Dendritic cell treated with granulocyte-macrophage colony-stimulating factor and Interleukin-4, amounts not matched to agents 40 ng/mL and 50 ng/mL, for 4 days (primary cell): ENCODE measurements at regions not wholly inside any gene's neighbourhood (a gene's known extent, or its start where the extent isn't known, plus 50 kb on each side); places are given as distances from the start of the nearest gene placed in this dataset.

Experiments
- H3K27ac Mint-ChIP-seq: one replicate; pipeline ENCODE4 v1.8.0; 2022; ENCODE audit warnings: mild to moderate bottlenecking, mixed read lengths
- H3K27me3 Mint-ChIP-seq: one replicate; pipeline ENCODE4 v1.8.0; 2022; ENCODE audit warnings: mild to moderate bottlenecking, mixed read lengths
- H3K36me3 Mint-ChIP-seq: one replicate; pipeline ENCODE4 v1.8.0; 2022; ENCODE audit warnings: low read depth, mixed read lengths
- H3K4me1 Mint-ChIP-seq: one replicate; pipeline ENCODE4 v1.8.0; 2022; ENCODE audit warnings: low read depth, mixed read lengths
- H3K4me3 Mint-ChIP-seq: one replicate; pipeline ENCODE4 v1.8.0; 2022; ENCODE audit warnings: mild to moderate bottlenecking, moderate library complexity, mixed read lengths
- H3K9me3 Mint-ChIP-seq: one replicate; pipeline ENCODE4 v1.8.0; 2022; ENCODE audit warnings: mixed read lengths
- intact Hi-C: fragments of 100-400 bp; cut with micrococcal nuclease; formaldehyde crosslinking; loops from one replicate; pipeline ENCODE4 v1.15.0; 2022

GRCh38 chr21:43321611-43322010, 105.3 kb downstream of the SIK1 start:
- intact Hi-C loops, result no loop called here
- H3K36me3 Mint-ChIP-seq, result no peaks in the 10 kb centered on the region
- H3K9me3 Mint-ChIP-seq, result no peaks in the 10 kb centered on the region
- no peaks in the 10 kb centered on the region for H3K4me1 Mint-ChIP-seq
- H3K4me3 Mint-ChIP-seq, result no peak overlapping the region
- H3K27ac Mint-ChIP-seq, result no peak overlapping the region
- H3K27me3 Mint-ChIP-seq, result peaks cover 17% of the 10 kb centered on the region

- intact Hi-C loops, result no loop called here
- Mint-ChIP-seq H3K4me3 (no peak overlapping the region), H3K4me1 (no peaks in the 10 kb centered on the region), H3K9me3 (no peaks in the 10 kb centered on the region), H3K36me3 (no peaks in the 10 kb centered on the region), H3K27ac (no peak overlapping the region), H3K27me3 (peaks cover 14% of the 10 kb centered on the region)
Observed at GRCh38 chr21:43321111-43321510, 105.8 kb downstream of the SIK1 start.

GRCh38 chr21:43320526-43320925, 106.4 kb downstream of the SIK1 start:
- H3K36me3 Mint-ChIP-seq, result no peaks in the 10 kb centered on the region
- intact Hi-C loops, result no loop called here
- H3K4me3 Mint-ChIP-seq, result no peak overlapping the region
- peaks cover 16% of the 10 kb centered on the region for H3K27me3 Mint-ChIP-seq
- no peak overlapping the region for H3K27ac Mint-ChIP-seq
- H3K9me3 Mint-ChIP-seq, result no peaks in the 10 kb centered on the region
- H3K4me1 Mint-ChIP-seq, result no peaks in the 10 kb centered on the region

GRCh38 chr21:43318841-43319781, 107.8 kb downstream of the SIK1 start:
- Mint-ChIP-seq H3K36me3 (no peaks in the 10 kb centered on the region), H3K4me1 (no peaks in the 10 kb centered on the region), H3K4me3 (no peak overlapping the region), H3K27ac (no peak overlapping the region), H3K27me3 (peaks cover 18% of the 10 kb centered on the region), H3K9me3 (no peaks in the 10 kb centered on the region)
- intact Hi-C loops, result no loop called here

GRCh38 chr21:43318368-43318767, 108.6 kb downstream of the SIK1 start:
- H3K36me3 Mint-ChIP-seq, result no peaks in the 10 kb centered on the region
- no peak overlapping the region for H3K27ac Mint-ChIP-seq
- no peak overlapping the region for H3K4me3 Mint-ChIP-seq
- peaks cover 18% of the 10 kb centered on the region for H3K27me3 Mint-ChIP-seq
- no peaks in the 10 kb centered on the region for H3K4me1 Mint-ChIP-seq
- H3K9me3 Mint-ChIP-seq, result no peaks in the 10 kb centered on the region
- intact Hi-C loops, result no loop called here

GRCh38 chr21:43317959-43318358, 109.0 kb downstream of the SIK1 start:
- Mint-ChIP-seq H3K36me3 (no peaks in the 10 kb centered on the region), H3K9me3 (no peaks in the 10 kb centered on the region), H3K27me3 (peaks cover 18% of the 10 kb centered on the region), H3K4me3 (no peak overlapping the region), H3K27ac (no peak overlapping the region), H3K4me1 (no peaks in the 10 kb centered on the region)
- intact Hi-C loops, result no loop called here

- Mint-ChIP-seq H3K4me1 (no peaks in the 10 kb centered on the region), H3K36me3 (no peaks in the 10 kb centered on the region), H3K9me3 (no peaks in the 10 kb centered on the region), H3K27ac (no peak overlapping the region), H3K27me3 (peaks cover 18% of the 10 kb centered on the region), H3K4me3 (no peak overlapping the region)
- intact Hi-C loops, result no loop called here
Observed at GRCh38 chr21:43317254-43317748, 109.6 kb downstream of the SIK1 start.

- Mint-ChIP-seq H3K36me3 (no peaks in the 10 kb centered on the region), H3K27me3 (peaks cover 18% of the 10 kb centered on the region), H3K9me3 (no peaks in the 10 kb centered on the region), H3K4me3 (no peak overlapping the region), H3K4me1 (no peaks in the 10 kb centered on the region), H3K27ac (no peak overlapping the region)
- intact Hi-C loops, result no loop called here
Observed at GRCh38 chr21:43316156-43316845, 110.6 kb downstream of the SIK1 start.

GRCh38 chr21:43315244-43316137, 111.4 kb downstream of the SIK1 start:
- Mint-ChIP-seq H3K27ac (no peak overlapping the region), H3K4me1 (no peaks in the 10 kb centered on the region), H3K4me3 (no peak overlapping the region)

GRCh38 chr21:43313939-43314405, 113.0 kb downstream of the SIK1 start:
- intact Hi-C loops, result no loop called here
- no peak overlapping the region for H3K4me3 Mint-ChIP-seq

More at GRCh38 chr21:43315244-43316137, 111.4 kb downstream of the SIK1 start:
- Mint-ChIP-seq H3K9me3 (no peaks in the 10 kb centered on the region), H3K27me3 (peaks cover 16% of the 10 kb centered on the region), H3K36me3 (no peaks in the 10 kb centered on the region)
- intact Hi-C loops, result no loop called here

GRCh38 chr21:43313221-43313938, 113.6 kb downstream of the SIK1 start:
- Mint-ChIP-seq H3K27ac (no peak overlapping the region), H3K36me3 (no peaks in the 10 kb centered on the region), H3K4me3 (no peak overlapping the region), H3K27me3 (peaks cover 14% of the 10 kb centered on the region), H3K4me1 (no peaks in the 10 kb centered on the region), H3K9me3 (no peaks in the 10 kb centered on the region)
- intact Hi-C loops, result no loop called here

More at GRCh38 chr21:43313939-43314405, 113.0 kb downstream of the SIK1 start:
- H3K36me3 Mint-ChIP-seq, result no peaks in the 10 kb centered on the region
- H3K27me3 Mint-ChIP-seq, result peaks cover 16% of the 10 kb centered on the region
- no peak overlapping the region for H3K27ac Mint-ChIP-seq
- H3K4me1 Mint-ChIP-seq, result no peaks in the 10 kb centered on the region
- H3K9me3 Mint-ChIP-seq, result no peaks in the 10 kb centered on the region

GRCh38 chr21:43312751-43313169, 114.2 kb downstream of the SIK1 start:
- no peak overlapping the region for H3K27ac Mint-ChIP-seq
- H3K4me1 Mint-ChIP-seq, result no peaks in the 10 kb centered on the region

GRCh38 chr21:43312011-43312410, 114.9 kb downstream of the SIK1 start:
- no peaks in the 10 kb centered on the region for H3K9me3 Mint-ChIP-seq
- H3K4me3 Mint-ChIP-seq, result no peak overlapping the region
- H3K36me3 Mint-ChIP-seq, result no peaks in the 10 kb centered on the region
- intact Hi-C loops, result no loop called here
- peaks cover 9% of the 10 kb centered on the region for H3K27me3 Mint-ChIP-seq
- H3K4me1 Mint-ChIP-seq, result peaks cover 6% of the 10 kb centered on the region
- no peak overlapping the region for H3K27ac Mint-ChIP-seq

More at GRCh38 chr21:43312751-43313169, 114.2 kb downstream of the SIK1 start:
- peaks cover 14% of the 10 kb centered on the region for H3K27me3 Mint-ChIP-seq
- intact Hi-C loops, result no loop called here
- no peak overlapping the region for H3K4me3 Mint-ChIP-seq
- H3K36me3 Mint-ChIP-seq, result no peaks in the 10 kb centered on the region
- H3K9me3 Mint-ChIP-seq, result no peaks in the 10 kb centered on the region
